ENCODE measurements at regions not wholly inside any gene's neighbourhood (a gene's known extent, or its start where the extent isn't known, plus 50 kb on each side); places are given as distances from the start of the nearest gene placed in this dataset.
"Not testable (repeated sequence)": the region's sequence is repeated elsewhere in the genome, so short reads cannot be mapped to it uniquely, and the experiment has no call there.

GRCh38 chr1:222415441-222415840 is 132.5 kb downstream of the HHIPL2 start:
- no peak for DNase-seq

- no peak for DNase-seq
These were observed 133.8 kb downstream of the HHIPL2 start for GRCh38 chr1:222413991-222414549.

GRCh38 chr1:222413436-222413835 is 134.5 kb downstream of the HHIPL2 start:
- no peak for DNase-seq

DNA sequence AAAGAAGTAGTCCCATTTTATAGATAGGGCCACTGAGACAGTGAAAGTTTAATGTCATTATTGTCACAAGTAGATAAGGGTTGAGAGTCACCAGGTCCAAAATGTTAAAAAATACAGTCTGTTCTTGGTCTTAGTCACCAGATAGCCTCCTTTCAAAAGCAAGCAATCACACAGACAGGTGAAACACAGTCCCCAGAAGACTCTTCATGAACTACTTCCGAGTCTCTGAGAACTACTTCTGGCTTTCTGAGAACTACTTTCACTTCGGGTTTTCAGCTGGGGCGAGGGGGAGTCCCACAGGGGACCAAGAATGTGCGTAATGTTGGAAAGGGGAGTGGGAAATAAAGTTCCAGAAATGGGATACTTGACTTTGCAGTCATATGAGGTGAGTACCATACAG is 143.2 kb downstream of the HHIPL2 start:
- no peak for DNase-seq

- DNase-seq, result no peak
These were observed 148.7 kb downstream of the HHIPL2 start for GRCh38 chr1:222399197-222399596.

- no peak for DNase-seq
These were observed 153.7 kb downstream of the HHIPL2 start for GRCh38 chr1:222394224-222394623.

GRCh38 chr1:222392556-222392955 is 155.3 kb downstream of the HHIPL2 start:
- DNase-seq, result no peak

GRCh38 chr1:222390181-222390580 is 157.7 kb downstream of the HHIPL2 start:
- no peak for DNase-seq

DNA sequence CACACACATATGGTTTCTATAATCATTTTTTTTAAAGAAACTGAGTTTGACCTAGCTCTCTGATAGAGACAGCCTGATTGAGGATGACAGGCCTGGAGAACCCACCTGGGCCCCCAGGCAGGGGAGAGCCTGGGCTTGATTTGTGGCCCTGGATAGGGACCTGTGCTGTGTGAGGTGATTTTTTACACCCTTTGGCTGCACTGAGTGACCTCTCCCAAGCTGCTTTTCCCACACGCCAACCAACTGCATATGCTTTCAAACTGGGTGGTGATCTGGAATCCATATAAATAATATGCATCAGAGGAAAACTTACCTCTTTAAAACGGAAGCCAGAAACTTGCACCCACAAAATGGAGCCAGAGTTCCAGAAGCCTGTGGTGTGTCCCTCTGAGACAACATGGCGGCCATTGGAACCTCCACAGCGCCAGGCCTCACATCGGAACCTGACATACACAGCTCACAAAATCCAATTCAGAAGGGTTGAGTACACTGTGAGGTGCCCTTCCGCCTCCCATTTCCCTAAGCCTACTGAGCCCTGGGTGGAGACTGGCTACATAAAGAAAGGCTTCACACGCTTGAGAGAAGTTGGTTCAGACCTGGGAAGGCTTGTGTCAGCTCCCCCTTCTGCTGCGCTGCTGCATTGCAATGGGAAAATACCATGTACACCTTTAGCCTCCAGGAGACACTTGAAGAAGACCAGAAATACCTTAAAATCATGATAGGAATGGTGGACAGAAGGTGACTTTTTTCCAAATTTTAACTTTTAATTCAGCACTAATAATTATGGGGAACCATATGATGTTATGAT is 160.7 kb downstream of the HHIPL2 start:
- DNase-seq, result no peak

DNA sequence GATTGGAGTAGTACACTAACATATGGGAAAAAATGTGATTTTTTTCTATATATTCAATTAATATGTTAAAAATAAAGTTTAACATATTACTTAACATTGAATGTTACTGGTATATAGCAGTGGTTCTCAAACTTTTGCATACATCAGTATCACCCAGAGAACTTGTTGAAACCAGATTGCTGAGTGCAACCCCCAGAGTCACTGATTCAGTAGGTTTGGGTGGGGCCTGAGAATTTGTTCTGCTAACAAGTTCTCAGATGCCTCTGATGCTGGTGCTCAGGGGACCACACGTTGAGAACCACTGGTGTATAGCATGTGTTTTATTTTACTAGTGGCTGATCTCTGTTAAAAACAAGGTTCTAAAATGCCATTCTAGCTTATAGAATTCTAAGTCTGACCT is 161.9 kb downstream of the HHIPL2 start:
- DNase-seq, result no peak

DNA sequence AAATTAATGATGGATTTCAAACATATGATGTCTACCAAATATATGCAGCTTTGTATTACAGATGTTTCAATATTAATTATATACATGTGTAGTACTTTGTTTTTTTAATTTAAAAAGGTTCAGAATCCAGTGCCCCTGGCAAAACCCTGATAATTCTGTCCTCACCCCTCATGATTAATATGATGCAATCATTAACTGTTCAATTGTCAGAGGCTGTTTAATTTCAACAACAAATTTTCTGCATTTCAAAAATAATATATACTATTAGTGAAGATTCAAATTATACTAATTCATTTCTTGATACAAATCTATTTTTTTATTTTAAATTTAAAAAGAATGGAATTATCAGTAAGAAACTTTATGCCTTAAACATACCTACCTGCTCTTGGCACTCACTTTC is 162.6 kb downstream of the HHIPL2 start:
- DNase-seq, result no peak

DNA sequence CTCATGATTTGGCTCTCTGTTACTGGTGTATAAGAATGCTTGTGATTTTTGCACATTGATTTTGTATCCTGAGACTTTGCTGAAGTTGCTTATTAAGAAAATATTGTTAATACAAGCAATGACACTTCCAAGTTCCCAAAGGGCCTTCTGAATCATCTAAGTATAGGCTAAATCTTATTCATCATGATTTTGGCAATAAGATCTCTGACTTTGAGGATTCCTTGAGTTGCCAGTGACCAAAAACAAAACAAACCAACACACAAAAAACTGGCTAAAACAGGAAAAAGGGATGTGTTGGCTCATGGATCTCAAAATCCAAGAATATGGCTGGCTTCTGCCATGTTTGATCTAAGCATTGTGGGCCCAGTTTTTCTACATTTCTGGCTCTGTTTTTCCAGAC is 163.4 kb downstream of the HHIPL2 start:
- DNase-seq, result no peak

- no peak for DNase-seq
These were observed 165.7 kb downstream of the HHIPL2 start for GRCh38 chr1:222382171-222382570.

- no peak for DNase-seq
These were observed 170.3 kb downstream of the HHIPL2 start for GRCh38 chr1:222377428-222378088.

DNA sequence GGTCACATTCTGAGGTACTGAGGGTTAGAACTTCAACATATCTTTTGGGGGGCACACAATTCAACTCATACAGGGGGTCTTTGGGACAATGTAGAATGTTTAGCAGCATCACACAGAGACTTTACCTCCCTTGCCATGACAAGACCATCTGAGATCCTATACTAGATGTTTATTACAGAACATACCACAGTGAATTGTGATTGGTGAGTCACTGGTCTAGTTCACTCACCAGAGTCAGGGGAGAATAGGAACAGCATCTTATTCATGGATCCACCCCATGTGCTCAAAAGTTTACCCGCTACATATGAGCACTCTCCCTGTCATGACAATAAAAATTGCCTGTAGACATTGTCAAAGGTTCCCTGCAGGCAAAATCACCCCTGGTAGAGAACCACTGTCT is 171.1 kb downstream of the HHIPL2 start:
- DNase-seq, result not testable (repeated sequence)

- no peak for DNase-seq
These were observed 172.2 kb downstream of the HHIPL2 start for GRCh38 chr1:222375701-222376100.

DNA sequence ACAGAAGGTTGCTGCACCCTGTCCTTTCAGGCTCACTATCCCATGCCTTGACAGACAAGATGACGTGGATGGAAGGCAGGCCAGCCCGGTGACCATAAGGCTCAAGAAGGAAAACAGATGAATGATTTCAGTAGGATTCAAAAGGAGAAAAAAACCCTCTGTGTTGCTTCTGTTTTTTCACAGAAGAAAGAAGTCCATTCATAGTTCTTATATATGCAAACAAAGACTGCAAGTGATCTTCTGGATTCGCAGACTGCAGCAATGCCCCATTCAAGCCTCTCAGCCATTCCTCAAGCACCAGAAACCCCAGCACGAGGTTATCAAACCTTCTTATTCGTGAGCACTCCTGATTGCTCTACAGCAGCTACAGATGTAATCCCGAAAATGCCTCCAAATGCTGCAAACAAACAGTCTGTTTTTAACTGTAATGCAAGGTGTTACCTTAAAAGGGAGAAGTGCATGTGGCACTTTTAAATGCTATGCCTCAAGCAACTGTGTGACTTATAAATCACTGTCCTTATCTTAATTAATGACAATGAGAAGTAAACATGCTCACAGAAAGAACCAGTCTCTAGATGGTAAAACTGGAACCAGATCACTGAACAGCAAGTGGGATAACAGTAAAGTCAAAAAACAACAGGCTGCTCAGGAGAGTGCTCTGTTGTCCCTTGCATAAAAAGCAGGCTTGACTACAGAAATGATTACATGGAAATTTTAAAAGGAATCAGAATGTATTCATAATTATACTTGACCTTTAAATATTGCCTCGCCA is 173.9 kb downstream of the HHIPL2 start:
- no peak for DNase-seq

- no peak for DNase-seq
These were observed 174.7 kb downstream of the HHIPL2 start for GRCh38 chr1:222373216-222373615.

- no peak for DNase-seq
These were observed 175.7 kb downstream of the HHIPL2 start for GRCh38 chr1:222372221-222372620.

DNA sequence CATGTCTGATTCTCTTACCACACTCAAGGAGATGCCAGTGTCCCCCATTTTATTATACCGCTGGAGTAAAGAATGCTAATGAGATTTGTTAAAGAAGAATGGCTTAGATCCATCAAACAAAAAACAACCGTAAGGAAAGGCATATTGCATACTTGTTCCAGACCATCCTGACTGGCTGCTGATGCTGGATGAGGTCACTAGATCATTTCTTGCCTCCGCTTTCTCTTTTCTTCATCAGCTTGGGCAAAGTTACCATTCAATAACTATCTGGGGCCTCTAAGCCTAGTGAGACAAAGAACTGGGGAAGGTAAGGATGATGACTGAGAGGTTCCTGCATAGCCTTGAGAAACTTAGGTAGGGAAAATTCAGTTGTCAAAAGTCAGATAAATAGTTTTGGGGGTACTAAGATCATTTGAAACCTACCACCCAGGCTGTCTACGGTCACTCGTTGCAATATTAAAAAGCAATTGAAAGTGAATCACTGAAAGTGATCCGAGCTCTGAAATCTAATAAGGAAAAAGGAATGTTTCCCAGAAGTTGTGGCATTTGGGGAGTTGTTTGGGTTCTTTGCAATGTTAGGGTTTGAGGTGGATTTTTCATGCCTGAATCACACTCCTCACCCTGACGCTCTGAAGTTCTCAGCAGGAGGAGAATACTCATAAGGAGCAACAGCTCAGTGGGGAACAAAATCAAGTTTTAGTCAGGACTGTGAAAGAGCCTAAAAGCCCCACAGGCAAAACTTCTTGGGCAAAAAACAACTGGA is 176.8 kb downstream of the HHIPL2 start:
- no peak for DNase-seq

DNA sequence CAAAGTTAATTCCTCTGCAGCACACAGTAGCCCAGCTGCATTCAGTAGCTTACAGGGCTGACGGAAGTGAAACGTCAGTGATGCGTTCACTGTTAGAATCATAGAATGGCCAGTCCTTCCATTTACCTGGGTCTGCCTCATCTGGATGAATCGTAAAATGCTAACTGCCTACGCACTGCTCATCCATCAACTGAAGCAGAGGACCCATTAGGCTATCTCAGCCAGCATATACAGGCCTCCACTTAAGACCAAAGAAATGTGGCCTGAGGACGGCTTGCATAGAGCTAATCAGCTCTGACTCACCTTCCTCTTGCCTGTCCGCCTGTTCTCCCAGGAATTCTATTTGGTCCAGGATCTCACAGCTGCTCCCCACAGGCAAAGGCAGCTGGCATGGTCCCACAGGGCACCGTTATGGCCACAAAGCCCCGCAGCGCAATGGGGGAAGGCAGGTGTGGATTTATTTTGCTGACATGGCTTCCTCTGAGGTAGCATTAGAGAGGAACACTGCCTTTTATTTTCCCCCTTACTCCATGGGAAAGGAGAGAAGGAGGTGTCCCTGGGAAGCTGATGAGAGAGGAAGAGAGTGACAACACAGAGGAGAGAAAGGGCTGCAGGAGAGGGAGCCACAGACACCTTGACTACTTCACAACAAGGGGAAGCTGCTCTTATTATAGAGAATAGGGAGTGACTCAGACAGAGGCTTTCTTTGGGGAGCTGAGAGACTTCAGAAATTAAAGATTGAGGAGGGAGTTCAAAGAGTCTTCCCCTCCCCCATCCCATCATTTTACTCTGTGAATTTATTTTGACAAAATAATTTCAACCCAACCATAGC is 177.6 kb downstream of the HHIPL2 start:
- no peak for DNase-seq

DNA sequence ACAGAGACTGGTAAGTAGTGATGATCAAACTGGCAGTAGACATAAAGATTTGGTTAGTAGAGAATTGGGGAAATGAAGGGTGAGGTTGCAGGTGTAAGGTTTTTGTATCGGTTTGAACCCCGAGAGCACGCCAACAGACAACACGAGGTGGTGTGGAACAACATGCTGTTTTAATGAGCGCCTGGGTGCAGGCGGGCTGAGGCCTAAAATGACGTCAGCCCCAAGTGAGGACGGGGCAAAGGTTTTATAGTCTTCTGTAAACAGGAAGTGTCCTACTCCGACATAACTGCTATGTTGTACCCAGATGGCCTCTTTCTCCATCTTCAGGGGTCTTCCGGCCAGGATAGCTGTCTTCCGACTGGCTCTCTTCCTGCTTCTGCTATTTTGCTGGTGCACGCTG is 178.8 kb downstream of the HHIPL2 start:
- no peak for DNase-seq

Measured in NCI-H1105 (cell line).